HepG2 (cell line): ENCODE measurements at regions not wholly inside any gene's neighbourhood (a gene's known extent, or its start where the extent isn't known, plus 50 kb on each side); places are given as distances from the start of the nearest gene placed in this dataset.

Experiments
- GABPA ChIP-seq, 2 experiments: IDR thresholded peaks; 2 replicates each; pipeline ENCODE4 v1.6.1; 2011 to 2016; ENCODE audit warnings: low read depth in 2 of 2, low read length in 1 of 2, missing biosample characterization in 1 of 2, missing genetic modification characterization in 1 of 2
- HDAC1 ChIP-seq: sonication (generic); formaldehyde crosslinking; IDR thresholded peaks from 2 replicates; pipeline ENCODE4 v1.5.1; 2020; ENCODE audit warnings: mild to moderate bottlenecking, missing genetic modification reagents
- HMG20A ChIP-seq: IDR thresholded peaks from 2 replicates; pipeline ENCODE4 v1.6.1; 2016; ENCODE audit warnings: borderline replicate concordance
- KLF16 ChIP-seq, 2 experiments: sonication (generic) in 1 of 2; formaldehyde crosslinking in 1 of 2; IDR thresholded peaks; 2 replicates each; pipeline versions ENCODE4 v1.6.1 to v1.8.0; 2016 to 2023; ENCODE audit warnings: missing genetic modification reagents in 2 of 2, missing compliant biosample characterization in 1 of 2
- MEIS2 ChIP-seq: sonication (generic); formaldehyde crosslinking; IDR thresholded peaks from 2 replicates; pipeline ENCODE4 v1.9.0; 2021; ENCODE audit warnings: mild to moderate bottlenecking, missing genetic modification reagents
- MTF1 ChIP-seq: sonication (generic); formaldehyde crosslinking; IDR thresholded peaks from 2 replicates; pipeline ENCODE4 v1.5.0; 2020; ENCODE audit warnings: missing genetic modification reagents
- MYNN ChIP-seq: sonication (generic); formaldehyde crosslinking; IDR thresholded peaks from 2 replicates; pipeline ENCODE4 v1.4.0; 2020; ENCODE audit warnings: mild to moderate bottlenecking, low read depth, missing genetic modification reagents
- NKX3-1 ChIP-seq: sonication (generic); formaldehyde crosslinking; IDR thresholded peaks from 2 replicates; pipeline ENCODE4 v1.5.0; 2020; ENCODE audit warnings: missing genetic modification reagents
- NR2F1 ChIP-seq, 2 experiments: fragments of 450-650 bp in 1 of 2; formaldehyde crosslinking in 1 of 2; IDR thresholded peaks; 2 replicates each; pipeline versions ENCODE4 v1.5.0 to v1.6.1; 2016 to 2020; ENCODE audit warnings: mild to moderate bottlenecking in 1 of 2, missing compliant biosample characterization in 1 of 2, missing genetic modification reagents in 1 of 2, moderate library complexity in 1 of 2
- PITX1 ChIP-seq: sonication (generic); formaldehyde crosslinking; IDR thresholded peaks from 2 replicates; pipeline ENCODE4 v1.5.1; 2020; ENCODE audit warnings: mild to moderate bottlenecking, missing genetic modification reagents
- RBM22 ChIP-seq: fragments of 200-400 bp; formaldehyde crosslinking; optimal IDR thresholded peaks from 2 replicates; pipeline ENCODE3; 2017; ENCODE audit warnings: mild to moderate bottlenecking, low read length, moderate library complexity
- SP5 ChIP-seq: IDR thresholded peaks from 2 replicates; pipeline ENCODE4 v1.6.1; 2016; ENCODE audit warnings: low read depth, borderline replicate concordance
- ZBTB8A ChIP-seq: sonication (generic); formaldehyde crosslinking; IDR thresholded peaks from 2 replicates; pipeline ENCODE4 v1.4.0; 2020; ENCODE audit warnings: mild to moderate bottlenecking, low read depth, missing genetic modification reagents, borderline replicate concordance
- ZMYM4 ChIP-seq: sonication (generic); formaldehyde crosslinking; IDR thresholded peaks from 2 replicates; pipeline ENCODE4 v1.8.1; 2023; ENCODE audit warnings: mild to moderate bottlenecking, missing genetic modification reagents
- ZNF234 ChIP-seq: sonication (generic); formaldehyde crosslinking; conservative IDR thresholded peaks from 2 replicates; pipeline ENCODE4 v1.5.1; 2020; ENCODE audit warnings: mild to moderate bottlenecking, missing genetic modification reagents
- ZNF484 ChIP-seq: sonication (generic); formaldehyde crosslinking; IDR thresholded peaks from 2 replicates; pipeline ENCODE4 v1.5.1; 2020; ENCODE audit warnings: mild to moderate bottlenecking, low read depth, missing genetic modification reagents, borderline replicate concordance
- ZNF543 ChIP-seq: sonication (generic); formaldehyde crosslinking; IDR thresholded peaks from 2 replicates; pipeline ENCODE4 v1.4.0; 2020; ENCODE audit warnings: mild to moderate bottlenecking, missing genetic modification reagents
- ZNF614 ChIP-seq: IDR thresholded peaks from 2 replicates; pipeline ENCODE4 v1.6.1; 2018; ENCODE audit warnings: missing biosample characterization, missing genetic modification reagents, inconsistent platforms, borderline replicate concordance
- ZNF781 ChIP-seq: sonication (generic); formaldehyde crosslinking; IDR thresholded peaks from 2 replicates; pipeline ENCODE4 v1.5.1; 2020; ENCODE audit warnings: borderline replicate concordance, mild to moderate bottlenecking, missing genetic modification reagents; ENCODE audit errors: not compliant biosample characterization
- TF ChIP-seq, protein P1 (sequence below): sonication (generic); formaldehyde crosslinking; IDR thresholded peaks from 2 replicates; pipeline ENCODE4 v1.8.0; 2022; ENCODE audit warnings: mild to moderate bottlenecking, missing genetic modification reagents, moderate library complexity
- TF ChIP-seq, protein P2 (sequence below): sonication (generic); formaldehyde crosslinking; IDR thresholded peaks from 2 replicates; pipeline ENCODE4 v1.5.0; 2020; ENCODE audit warnings: missing genetic modification reagents
- TF ChIP-seq, protein P3 (sequence below): sonication (generic); formaldehyde crosslinking; IDR thresholded peaks from 2 replicates; pipeline ENCODE4 v1.8.1; 2023; ENCODE audit warnings: missing genetic modification reagents, mild to moderate bottlenecking, borderline replicate concordance
- TF ChIP-seq, protein P4 (sequence below): sonication (generic); formaldehyde crosslinking; IDR thresholded peaks from 2 replicates; pipeline ENCODE4 v1.4.0; 2020; ENCODE audit warnings: missing genetic modification reagents
- TF ChIP-seq, protein P5 (sequence below): fragments of 450-650 bp; IDR thresholded peaks from 2 replicates; pipeline ENCODE4 v1.6.1; 2016

DNA sequence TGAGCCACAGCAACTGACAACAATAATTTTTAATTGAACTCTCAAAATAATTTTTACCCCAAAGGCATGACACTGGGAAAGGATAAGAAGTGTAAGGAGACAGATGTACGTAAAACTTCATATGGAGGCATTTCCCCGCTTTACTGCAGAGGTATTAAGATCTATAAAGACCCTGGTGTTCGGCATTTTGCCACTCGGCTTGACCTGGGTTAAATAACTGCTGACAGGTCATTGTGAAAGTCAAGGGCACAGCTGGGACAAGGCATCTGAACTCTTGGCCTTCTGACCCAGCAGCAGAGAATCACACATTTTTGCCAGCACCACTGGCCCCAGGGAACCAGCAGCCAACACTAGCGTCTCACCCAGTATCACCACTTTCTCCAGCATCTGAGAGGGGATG lies 372.1 kb downstream of the SOX9 start (continued):
- TF ChIP-seq GABPA (IDR thresholded peaks at IDR 0.05; ENCODE audit: low read depth, low read length) (no peak), GABPA (CRISPR knock-in tag; IDR thresholded peaks at IDR 0.05; ENCODE audit: low read depth) (no peak), PITX1 (CRISPR knock-in tag) (no peak), KLF16 (CRISPR knock-in tag; IDR thresholded peaks at IDR 0.05) (no peak), ZMYM4 (CRISPR knock-in tag) (peak; percentile 56), MYNN (CRISPR knock-in tag) (no peak), RBM22 (peak; percentile 34), SP5 (no peak), ZBTB8A (no peak), ZNF614 (CRISPR knock-in tag) (no peak), MTF1 (no peak), ZNF543 (CRISPR knock-in tag) (no peak), ZNF234 (CRISPR knock-in tag) (no peak), HDAC1 (CRISPR knock-in tag) (peak; percentile 22; the same call in 1 of the 2 replicates), ZNF484 (CRISPR knock-in tag) (no peak), HMG20A (CRISPR knock-in tag) (no peak; the same call in 1 of the 2 replicates), NR2F1 (CRISPR knock-in tag; IDR thresholded peaks at IDR 0.05) (peak; percentile 90 to 93), NKX3-1 (CRISPR knock-in tag) (no peak), ZNF781 (no peak), MEIS2 (CRISPR knock-in tag) (peak; percentile 69)
- TF ChIP-seq, protein P1, sequence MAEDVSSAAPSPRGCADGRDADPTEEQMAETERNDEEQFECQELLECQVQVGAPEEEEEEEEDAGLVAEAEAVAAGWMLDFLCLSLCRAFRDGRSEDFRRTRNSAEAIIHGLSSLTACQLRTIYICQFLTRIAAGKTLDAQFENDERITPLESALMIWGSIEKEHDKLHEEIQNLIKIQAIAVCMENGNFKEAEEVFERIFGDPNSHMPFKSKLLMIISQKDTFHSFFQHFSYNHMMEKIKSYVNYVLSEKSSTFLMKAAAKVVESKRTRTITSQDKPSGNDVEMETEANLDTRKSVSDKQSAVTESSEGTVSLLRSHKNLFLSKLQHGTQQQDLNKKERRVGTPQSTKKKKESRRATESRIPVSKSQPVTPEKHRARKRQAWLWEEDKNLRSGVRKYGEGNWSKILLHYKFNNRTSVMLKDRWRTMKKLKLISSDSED = no peak
- TF ChIP-seq, protein P2, sequence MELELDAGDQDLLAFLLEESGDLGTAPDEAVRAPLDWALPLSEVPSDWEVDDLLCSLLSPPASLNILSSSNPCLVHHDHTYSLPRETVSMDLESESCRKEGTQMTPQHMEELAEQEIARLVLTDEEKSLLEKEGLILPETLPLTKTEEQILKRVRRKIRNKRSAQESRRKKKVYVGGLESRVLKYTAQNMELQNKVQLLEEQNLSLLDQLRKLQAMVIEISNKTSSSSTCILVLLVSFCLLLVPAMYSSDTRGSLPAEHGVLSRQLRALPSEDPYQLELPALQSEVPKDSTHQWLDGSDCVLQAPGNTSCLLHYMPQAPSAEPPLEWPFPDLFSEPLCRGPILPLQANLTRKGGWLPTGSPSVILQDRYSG (CRISPR knock-in tag) = no peak
- TF ChIP-seq, protein P3, sequence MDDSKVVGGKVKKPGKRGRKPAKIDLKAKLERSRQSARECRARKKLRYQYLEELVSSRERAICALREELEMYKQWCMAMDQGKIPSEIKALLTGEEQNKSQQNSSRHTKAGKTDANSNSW (CRISPR knock-in tag) = no peak
- TF ChIP-seq, protein P4, sequence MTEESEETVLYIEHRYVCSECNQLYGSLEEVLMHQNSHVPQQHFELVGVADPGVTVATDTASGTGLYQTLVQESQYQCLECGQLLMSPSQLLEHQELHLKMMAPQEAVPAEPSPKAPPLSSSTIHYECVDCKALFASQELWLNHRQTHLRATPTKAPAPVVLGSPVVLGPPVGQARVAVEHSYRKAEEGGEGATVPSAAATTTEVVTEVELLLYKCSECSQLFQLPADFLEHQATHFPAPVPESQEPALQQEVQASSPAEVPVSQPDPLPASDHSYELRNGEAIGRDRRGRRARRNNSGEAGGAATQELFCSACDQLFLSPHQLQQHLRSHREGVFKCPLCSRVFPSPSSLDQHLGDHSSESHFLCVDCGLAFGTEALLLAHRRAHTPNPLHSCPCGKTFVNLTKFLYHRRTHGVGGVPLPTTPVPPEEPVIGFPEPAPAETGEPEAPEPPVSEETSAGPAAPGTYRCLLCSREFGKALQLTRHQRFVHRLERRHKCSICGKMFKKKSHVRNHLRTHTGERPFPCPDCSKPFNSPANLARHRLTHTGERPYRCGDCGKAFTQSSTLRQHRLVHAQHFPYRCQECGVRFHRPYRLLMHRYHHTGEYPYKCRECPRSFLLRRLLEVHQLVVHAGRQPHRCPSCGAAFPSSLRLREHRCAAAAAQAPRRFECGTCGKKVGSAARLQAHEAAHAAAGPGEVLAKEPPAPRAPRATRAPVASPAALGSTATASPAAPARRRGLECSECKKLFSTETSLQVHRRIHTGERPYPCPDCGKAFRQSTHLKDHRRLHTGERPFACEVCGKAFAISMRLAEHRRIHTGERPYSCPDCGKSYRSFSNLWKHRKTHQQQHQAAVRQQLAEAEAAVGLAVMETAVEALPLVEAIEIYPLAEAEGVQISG (CRISPR knock-in tag) = no peak
- TF ChIP-seq, protein P5, sequence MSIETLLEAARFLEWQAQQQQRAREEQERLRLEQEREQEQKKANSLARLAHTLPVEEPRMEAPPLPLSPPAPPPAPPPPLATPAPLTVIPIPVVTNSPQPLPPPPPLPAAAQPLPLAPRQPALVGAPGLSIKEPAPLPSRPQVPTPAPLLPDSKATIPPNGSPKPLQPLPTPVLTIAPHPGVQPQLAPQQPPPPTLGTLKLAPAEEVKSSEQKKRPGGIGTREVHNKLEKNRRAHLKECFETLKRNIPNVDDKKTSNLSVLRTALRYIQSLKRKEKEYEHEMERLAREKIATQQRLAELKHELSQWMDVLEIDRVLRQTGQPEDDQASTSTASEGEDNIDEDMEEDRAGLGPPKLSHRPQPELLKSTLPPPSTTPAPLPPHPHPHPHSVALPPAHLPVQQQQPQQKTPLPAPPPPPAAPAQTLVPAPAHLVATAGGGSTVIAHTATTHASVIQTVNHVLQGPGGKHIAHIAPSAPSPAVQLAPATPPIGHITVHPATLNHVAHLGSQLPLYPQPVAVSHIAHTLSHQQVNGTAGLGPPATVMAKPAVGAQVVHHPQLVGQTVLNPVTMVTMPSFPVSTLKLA = no peak
